GM10266 (cell line): ENCODE measurements at regions not wholly inside any gene's neighbourhood (a gene's known extent, or its start where the extent isn't known, plus 50 kb on each side); places are given as distances from the start of the nearest gene placed in this dataset.

Source experiments
- DNase-seq: peaks from one replicate; pipeline ENCODE4 v3.0.0; 2012; ENCODE audit errors: extremely low spot score
- TF ChIP-seq, protein P1 (sequence below): IDR thresholded peaks from 2 replicates; pipeline ENCODE4 v1.5.1; 2012; ENCODE audit warnings: mild to moderate bottlenecking, low read depth; ENCODE audit not compliant: control insufficient read depth, insufficient read depth; ENCODE audit errors: missing control alignments

DNA sequence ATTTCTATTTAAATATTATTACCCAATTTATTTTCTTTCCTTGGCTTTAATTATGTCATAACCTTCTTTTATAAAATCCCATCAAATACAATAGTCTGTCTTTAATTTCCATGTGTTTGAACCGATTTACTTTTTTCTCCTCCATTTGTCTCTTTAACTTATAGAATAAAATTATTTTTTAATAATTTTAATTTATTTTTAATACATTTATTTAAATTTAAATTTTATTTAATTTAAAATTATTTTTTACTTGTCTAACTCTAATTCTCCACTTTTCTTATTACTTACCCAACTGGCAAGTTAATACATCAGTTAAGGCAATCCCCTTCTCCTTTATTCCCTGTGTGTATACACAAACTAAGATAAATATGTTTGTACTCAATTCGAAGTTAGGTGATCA is 817.6 kb upstream of the NR2F2 start:
- DNase-seq: no peak
- TF ChIP-seq, protein P1, sequence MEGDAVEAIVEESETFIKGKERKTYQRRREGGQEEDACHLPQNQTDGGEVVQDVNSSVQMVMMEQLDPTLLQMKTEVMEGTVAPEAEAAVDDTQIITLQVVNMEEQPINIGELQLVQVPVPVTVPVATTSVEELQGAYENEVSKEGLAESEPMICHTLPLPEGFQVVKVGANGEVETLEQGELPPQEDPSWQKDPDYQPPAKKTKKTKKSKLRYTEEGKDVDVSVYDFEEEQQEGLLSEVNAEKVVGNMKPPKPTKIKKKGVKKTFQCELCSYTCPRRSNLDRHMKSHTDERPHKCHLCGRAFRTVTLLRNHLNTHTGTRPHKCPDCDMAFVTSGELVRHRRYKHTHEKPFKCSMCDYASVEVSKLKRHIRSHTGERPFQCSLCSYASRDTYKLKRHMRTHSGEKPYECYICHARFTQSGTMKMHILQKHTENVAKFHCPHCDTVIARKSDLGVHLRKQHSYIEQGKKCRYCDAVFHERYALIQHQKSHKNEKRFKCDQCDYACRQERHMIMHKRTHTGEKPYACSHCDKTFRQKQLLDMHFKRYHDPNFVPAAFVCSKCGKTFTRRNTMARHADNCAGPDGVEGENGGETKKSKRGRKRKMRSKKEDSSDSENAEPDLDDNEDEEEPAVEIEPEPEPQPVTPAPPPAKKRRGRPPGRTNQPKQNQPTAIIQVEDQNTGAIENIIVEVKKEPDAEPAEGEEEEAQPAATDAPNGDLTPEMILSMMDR: no peak

DNA sequence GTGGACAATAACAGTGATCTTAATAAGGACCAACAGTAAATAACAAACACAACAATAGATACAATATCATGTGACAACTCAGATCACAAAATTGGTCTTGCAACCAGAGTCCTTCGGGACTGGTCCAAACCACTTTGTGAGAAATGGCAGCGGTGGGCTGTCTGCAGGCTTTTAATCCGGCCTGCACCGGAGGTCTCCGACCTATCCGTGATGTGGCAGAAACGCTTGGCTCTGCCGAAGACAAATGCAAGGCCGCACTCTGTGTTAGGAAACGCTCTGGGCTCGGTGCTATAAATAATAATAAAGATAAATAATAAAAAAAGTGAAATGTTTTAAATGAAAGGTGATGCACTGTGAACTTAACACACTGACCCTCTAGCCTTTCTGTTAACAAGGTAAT is 810.6 kb upstream of the NR2F2 start:
- DNase-seq: no peak
- TF ChIP-seq, protein P1: no peak

DNA sequence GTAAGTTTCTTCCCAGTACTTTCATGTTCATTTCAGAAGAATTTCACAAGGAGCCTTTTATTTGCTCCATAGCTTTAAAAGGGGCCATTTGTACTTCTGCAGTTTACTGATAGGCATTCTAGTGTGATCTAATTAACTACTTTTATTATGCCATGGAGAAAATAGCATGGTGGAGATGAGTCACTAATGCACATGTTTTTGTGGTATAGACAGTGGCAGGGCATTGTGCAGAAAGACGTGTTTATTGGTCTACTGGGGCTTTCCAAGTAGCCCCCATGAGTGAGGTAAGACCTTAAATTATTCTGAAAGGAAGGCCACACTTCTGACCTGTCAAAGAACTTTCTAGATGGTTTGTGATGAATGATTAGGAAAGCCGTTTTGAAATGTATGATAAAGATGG is 810.0 kb upstream of the NR2F2 start:
- TF ChIP-seq, protein P1: no peak
- DNase-seq: no peak

DNA sequence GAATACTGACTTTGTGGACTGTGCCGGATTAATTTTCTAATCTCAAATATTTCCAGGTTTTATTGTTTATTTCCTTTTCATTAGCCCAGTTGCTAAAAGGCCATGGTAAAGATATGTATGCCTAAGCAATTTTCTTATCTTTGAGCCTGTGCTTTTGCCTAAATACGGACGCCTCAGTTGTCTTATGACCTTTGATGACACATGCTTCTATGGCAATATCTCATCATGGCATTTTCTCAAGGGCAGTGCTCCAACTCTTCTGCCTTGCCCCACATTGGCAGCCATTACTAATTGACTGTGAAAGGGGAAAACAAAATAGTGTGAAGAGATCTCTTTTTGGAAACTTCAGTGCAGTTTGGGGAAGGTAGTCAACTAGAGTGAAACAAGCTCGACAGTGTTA is 809.6 kb upstream of the NR2F2 start:
- no peak for DNase-seq
- TF ChIP-seq, protein P1: no peak

DNA sequence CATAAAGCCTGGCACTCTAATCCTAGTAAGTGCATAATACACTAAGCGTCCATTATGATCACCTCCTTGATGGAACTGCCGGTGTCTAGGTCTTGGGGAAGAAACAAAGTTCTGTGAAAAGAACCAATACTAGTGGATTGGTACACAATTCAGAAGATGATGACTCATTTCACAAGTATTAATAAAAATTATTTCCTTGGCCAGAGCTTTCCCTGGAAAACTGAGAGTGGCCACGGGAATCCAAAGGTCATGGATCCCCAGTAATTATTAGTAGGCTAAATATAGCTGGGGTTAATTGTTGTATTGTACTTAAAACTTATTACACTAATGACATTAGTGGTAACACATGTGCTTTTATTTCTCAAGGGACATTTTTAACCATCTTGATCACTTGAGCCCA is 808.0 kb upstream of the NR2F2 start:
- no peak for DNase-seq
- TF ChIP-seq, protein P1: no peak

DNA sequence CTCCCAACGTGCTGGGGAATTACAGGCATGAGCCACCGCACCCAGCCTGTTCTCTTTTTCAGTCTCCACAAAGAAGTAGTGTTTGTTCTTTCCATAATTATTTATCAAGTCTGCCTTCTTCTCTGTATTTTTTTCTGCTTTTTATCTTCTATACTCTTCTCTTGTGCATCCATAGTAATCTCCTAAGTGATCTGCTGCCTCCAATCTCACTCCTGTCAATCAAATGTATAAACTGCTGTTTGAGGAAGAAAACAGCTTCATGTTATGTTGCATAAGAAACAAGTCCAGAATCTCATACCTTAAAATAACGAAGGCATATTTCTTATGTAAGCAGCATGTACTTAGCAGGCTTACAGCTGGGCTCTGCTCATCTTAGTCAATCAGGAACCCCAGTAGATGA is 801.6 kb upstream of the NR2F2 start:
- TF ChIP-seq, protein P1: no peak
- DNase-seq: no peak

DNA sequence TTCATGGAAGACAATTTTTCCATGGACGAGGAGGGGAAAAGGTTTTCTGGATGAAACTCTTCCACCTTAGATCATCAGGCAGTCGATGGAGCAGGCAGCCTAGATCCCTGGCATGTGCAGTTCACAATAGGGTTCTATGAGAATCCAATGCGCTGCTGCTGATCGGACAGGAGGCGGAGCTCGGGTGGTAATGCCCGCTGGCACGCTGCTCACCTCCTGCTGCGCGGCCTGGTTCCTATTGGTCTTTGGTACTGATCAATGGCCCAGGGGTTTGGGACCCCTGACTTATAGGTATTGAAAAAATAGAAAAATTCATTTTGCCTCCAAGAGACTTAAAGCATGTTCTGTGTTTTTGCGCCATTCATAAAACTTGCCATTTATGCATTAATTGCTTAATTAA is 793.9 kb upstream of the NR2F2 start:
- TF ChIP-seq, protein P1: no peak
- DNase-seq: no peak
